ENCODE measurements at regions not wholly inside any gene's neighbourhood (a gene's known extent, or its start where the extent isn't known, plus 50 kb on each side); places are given as distances from the start of the nearest gene placed in this dataset.

DNA sequence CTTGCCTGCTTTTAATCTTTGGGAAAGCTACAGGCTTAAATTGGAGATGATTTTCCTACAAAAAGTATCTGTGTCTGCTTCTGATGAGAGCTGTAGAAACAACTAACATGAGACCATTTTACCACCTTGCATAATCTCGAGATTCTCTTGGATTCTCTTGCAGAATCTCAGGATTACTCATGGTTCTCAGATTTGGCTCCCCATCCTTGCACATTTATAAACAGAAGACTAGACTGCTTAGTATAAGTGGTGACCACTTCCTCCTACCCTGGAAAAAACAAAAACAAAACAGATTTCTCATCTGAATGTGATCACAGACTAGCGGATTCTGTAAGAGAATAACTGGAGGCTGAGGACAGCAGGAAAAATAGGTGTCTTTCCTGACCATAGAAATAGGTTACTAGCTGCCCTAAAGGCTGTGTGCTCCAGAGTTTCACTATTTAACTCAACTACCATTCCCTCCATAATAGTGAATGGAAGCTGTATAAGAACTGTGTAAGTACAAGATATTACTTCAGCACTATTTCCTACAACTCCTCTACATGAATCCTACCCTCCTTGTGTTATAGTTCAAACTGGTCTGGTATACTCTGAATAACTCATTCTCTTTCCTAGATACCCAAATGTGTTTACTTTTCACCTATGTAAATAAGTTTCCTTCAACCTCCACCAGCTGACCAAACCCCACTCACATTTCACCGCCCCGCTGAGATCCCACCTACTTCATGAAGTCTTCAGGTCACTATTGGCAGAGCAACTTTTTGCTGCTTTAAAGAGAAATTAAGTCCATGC lies 122.2 kb upstream of the C2CD4B start:
- no peak overlapping the region for H3K27ac Mint-ChIP-seq
- TF ChIP-seq, protein P1, sequence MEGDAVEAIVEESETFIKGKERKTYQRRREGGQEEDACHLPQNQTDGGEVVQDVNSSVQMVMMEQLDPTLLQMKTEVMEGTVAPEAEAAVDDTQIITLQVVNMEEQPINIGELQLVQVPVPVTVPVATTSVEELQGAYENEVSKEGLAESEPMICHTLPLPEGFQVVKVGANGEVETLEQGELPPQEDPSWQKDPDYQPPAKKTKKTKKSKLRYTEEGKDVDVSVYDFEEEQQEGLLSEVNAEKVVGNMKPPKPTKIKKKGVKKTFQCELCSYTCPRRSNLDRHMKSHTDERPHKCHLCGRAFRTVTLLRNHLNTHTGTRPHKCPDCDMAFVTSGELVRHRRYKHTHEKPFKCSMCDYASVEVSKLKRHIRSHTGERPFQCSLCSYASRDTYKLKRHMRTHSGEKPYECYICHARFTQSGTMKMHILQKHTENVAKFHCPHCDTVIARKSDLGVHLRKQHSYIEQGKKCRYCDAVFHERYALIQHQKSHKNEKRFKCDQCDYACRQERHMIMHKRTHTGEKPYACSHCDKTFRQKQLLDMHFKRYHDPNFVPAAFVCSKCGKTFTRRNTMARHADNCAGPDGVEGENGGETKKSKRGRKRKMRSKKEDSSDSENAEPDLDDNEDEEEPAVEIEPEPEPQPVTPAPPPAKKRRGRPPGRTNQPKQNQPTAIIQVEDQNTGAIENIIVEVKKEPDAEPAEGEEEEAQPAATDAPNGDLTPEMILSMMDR (IDR thresholded peaks at IDR 0.05): no peak
- H3K4me1 Mint-ChIP-seq: peaks cover 5% of the 10 kb centered on the region
- no peak for DNase-seq
- H3K27me3 Mint-ChIP-seq (ENCODE audit: low read depth, poor library complexity): peaks cover 3% of the 10 kb centered on the region
- H3K9me3 Mint-ChIP-seq: peaks cover 8% of the 10 kb centered on the region
- H3K4me3 Mint-ChIP-seq: no peak overlapping the region
- H3K36me3 Mint-ChIP-seq (ENCODE audit: low read depth): no peaks in the 10 kb centered on the region

DNA sequence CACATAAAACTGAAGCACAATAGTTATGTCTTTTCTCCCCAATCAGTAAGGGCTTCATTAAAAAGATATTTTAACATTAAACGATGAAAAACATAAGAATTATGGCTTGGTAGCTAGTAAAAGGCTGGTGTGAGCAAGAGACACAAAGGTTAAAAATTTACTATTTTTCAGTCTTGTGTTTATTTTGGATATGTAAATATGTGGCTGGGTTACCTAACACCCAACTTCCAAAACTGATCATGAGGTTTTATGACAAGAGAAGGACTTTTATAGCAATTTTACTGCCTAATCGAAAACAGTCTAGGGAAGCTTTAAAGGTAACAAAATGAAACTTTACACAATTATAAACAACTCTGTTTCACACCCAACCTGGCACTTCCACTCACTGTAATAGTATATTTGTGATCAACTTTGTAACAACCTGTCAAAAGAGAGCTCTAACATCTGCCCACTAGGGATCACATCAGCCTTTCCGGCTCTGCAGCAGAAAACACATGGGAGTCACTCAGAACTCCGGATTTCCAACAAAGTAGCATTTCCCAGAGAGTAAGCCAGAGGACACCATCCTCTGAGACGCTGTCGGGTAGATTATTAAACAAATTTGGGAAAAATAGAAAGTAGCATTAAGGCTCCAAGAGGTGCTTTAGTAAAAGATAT lies 123.4 kb upstream of the C2CD4B start:
- H3K36me3 Mint-ChIP-seq (ENCODE audit: low read depth): no peaks in the 10 kb centered on the region
- TF ChIP-seq, protein P1 (IDR thresholded peaks at IDR 0.05): no peak
- peaks cover 5% of the 10 kb centered on the region for H3K4me1 Mint-ChIP-seq
- DNase-seq: no peak
- no peak overlapping the region for H3K4me3 Mint-ChIP-seq
- peaks cover 20% of the 10 kb centered on the region for H3K9me3 Mint-ChIP-seq
- no peaks in the 10 kb centered on the region for H3K27me3 Mint-ChIP-seq (ENCODE audit: low read depth, poor library complexity)
- no peak overlapping the region for H3K27ac Mint-ChIP-seq

DNA sequence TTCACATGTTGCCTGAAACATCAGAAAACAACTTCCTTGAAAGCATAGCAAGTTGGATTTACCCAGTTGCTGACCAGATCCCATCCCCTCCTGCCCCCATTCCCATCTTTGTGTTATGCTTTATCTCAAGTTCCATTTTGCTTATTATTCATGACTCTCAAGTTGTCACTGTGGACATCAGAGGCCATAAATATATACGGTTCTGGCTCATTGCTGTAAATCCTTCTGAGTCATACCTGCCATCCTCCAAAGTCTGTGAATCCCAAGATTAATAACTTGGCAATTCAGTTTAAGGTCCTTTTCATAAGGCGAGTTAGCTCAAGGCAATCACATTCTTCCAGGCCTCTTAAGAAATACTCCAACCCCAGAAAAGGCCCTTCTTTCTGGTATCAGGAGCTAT lies 126.2 kb upstream of the C2CD4B start:
- H3K4me3 Mint-ChIP-seq: no peak overlapping the region
- TF ChIP-seq, protein P1 (IDR thresholded peaks at IDR 0.05): no peak
- H3K27ac Mint-ChIP-seq: no peak overlapping the region
- H3K36me3 Mint-ChIP-seq (ENCODE audit: low read depth): no peaks in the 10 kb centered on the region
- H3K9me3 Mint-ChIP-seq: peaks cover 32% of the 10 kb centered on the region
- H3K27me3 Mint-ChIP-seq (ENCODE audit: low read depth, poor library complexity): peaks cover 3% of the 10 kb centered on the region
- peaks cover 5% of the 10 kb centered on the region for H3K4me1 Mint-ChIP-seq
- no peak for DNase-seq

DNA sequence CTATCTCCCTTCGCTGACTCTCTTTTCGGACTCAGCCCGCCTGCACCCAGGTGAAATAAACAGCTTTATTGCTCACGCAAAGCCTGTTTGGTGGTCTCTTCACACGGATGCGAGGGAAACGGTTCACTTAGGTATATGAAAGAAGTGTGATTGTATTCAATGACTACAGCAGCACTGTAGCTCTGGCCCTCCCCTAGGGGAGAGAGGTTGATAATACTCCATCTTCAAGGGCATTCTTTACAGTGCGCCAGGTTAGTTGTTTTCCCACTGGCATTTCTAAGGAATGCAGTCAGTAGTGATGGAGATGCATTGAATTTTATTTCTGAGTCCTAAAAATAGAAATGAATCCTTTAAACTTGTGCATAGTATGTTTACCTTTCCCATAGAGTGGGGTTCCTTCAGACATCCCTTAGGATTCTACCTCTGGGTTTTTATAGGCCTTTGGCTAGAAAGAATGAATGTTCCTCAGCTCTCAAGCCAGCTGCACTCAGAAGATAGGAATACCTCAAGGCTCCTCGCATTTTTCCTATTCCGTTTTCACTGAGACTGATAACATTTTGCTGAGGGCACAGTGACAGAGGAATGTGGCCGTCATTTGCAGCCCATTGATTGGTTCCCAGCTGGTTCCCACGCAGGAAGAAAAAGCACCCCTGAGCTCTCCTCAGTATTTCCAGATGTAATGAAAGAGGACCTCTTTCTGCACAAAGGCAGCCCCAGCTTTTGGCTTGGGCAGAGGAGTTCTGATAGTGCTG lies 131.8 kb upstream of the C2CD4B start:
- Mint-ChIP-seq H3K36me3 (ENCODE audit: low read depth) (no peaks in the 10 kb centered on the region), H3K4me3 (no peak overlapping the region), H3K4me1 (peaks cover 4% of the 10 kb centered on the region), H3K27ac (no peak overlapping the region), H3K9me3 (peaks cover 27% of the 10 kb centered on the region), H3K27me3 (ENCODE audit: low read depth, poor library complexity) (peaks cover 15% of the 10 kb centered on the region)
- TF ChIP-seq, protein P1 (IDR thresholded peaks at IDR 0.05): no peak
- DNase-seq: no peak

DNA sequence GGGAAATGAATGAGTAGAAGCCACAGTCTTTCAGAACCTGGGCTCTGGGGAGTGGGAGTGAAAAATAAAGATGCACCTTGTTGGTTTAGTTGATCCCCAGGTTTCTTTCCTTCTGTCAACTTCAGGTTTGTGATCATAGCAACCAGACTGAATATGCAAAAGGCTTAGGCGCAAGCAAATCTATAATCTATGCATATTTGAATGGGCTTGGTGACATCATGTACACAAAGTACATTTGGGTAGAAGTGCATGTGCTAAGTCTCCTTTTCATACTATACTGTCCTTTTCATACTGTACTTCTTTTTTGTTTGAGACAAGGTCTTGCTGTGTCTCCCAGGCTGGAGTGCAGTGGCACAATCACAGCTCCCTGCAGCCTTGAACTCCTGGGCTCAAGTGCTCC lies 132.4 kb upstream of the C2CD4B start:
- H3K4me3 Mint-ChIP-seq: no peak overlapping the region
- no peak overlapping the region for H3K27ac Mint-ChIP-seq
- H3K27me3 Mint-ChIP-seq (ENCODE audit: low read depth, poor library complexity): peaks cover 16% of the 10 kb centered on the region

More for the DNA sequence above, 132.4 kb upstream of the C2CD4B start:
- no peak for DNase-seq
- H3K36me3 Mint-ChIP-seq (ENCODE audit: low read depth): no peaks in the 10 kb centered on the region
- TF ChIP-seq, protein P1 (IDR thresholded peaks at IDR 0.05): no peak
- peaks cover 4% of the 10 kb centered on the region for H3K4me1 Mint-ChIP-seq
- H3K9me3 Mint-ChIP-seq: peaks cover 22% of the 10 kb centered on the region
